Stimulated activated CD8-positive, alpha-beta memory T cell treated with anti-CD3 and anti-CD28 coated beads, Interleukin-15, amount 100 ng/mL, for 4 hours (primary cell): ENCODE measurements at regions not wholly inside any gene's neighbourhood (a gene's known extent, or its start where the extent isn't known, plus 50 kb on each side); places are given as distances from the start of the nearest gene placed in this dataset.

Source experiments
- DNase-seq, 2 donors: peaks; one replicate each; pipeline ENCODE4 v3.0.0-alpha.2; 2020; ENCODE audit warnings: low read depth in 2 of 2

GRCh38 chr9:75616052-75616451 is 274.4 kb upstream of the PCSK5 start:
- DNase-seq, result no peak

- no peak for DNase-seq
Measured at GRCh38 chr9:75616841-75617566, 273.5 kb upstream of the PCSK5 start.

- DNase-seq, result no peak
Measured at GRCh38 chr9:75623462-75623861, 267.0 kb upstream of the PCSK5 start.

GRCh38 chr9:75624998-75625397 is 265.5 kb upstream of the PCSK5 start:
- DNase-seq, result no peak

GRCh38 chr9:75626860-75627259 is 263.6 kb upstream of the PCSK5 start:
- no peak for DNase-seq

GRCh38 chr9:75628952-75629351 is 261.5 kb upstream of the PCSK5 start:
- DNase-seq, result no peak

- DNase-seq, result no peak
Measured at GRCh38 chr9:75633451-75634057, 256.9 kb upstream of the PCSK5 start.

GRCh38 chr9:75636427-75637045 is 253.9 kb upstream of the PCSK5 start:
- no peak for DNase-seq

GRCh38 chr9:75639971-75640610 is 250.4 kb upstream of the PCSK5 start:
- DNase-seq, result no peak

GRCh38 chr9:75642522-75642921 is 248.0 kb upstream of the PCSK5 start:
- no peak for DNase-seq

- no peak for DNase-seq
Measured at GRCh38 chr9:75644649-75645048, 245.8 kb upstream of the PCSK5 start.

GRCh38 chr9:75648034-75648433 is 242.4 kb upstream of the PCSK5 start:
- DNase-seq, result no peak

GRCh38 chr9:75649060-75649459 is 241.4 kb upstream of the PCSK5 start:
- no peak for DNase-seq

GRCh38 chr9:75651709-75652108 is 238.8 kb upstream of the PCSK5 start:
- DNase-seq, result no peak

- no peak for DNase-seq
Measured at GRCh38 chr9:75653335-75653734, 237.1 kb upstream of the PCSK5 start.

GRCh38 chr9:75653750-75654149 is 236.7 kb upstream of the PCSK5 start:
- DNase-seq, result no peak

GRCh38 chr9:75657015-75657414 is 233.5 kb upstream of the PCSK5 start:
- DNase-seq, result no peak

GRCh38 chr9:75658301-75658905 is 232.1 kb upstream of the PCSK5 start:
- DNase-seq, result no peak

- no peak for DNase-seq
Measured at GRCh38 chr9:75664597-75664996, 225.9 kb upstream of the PCSK5 start.

GRCh38 chr9:75666856-75667554 is 223.5 kb upstream of the PCSK5 start:
- no peak for DNase-seq

- DNase-seq, result no peak
Measured at GRCh38 chr9:75669721-75670120, 220.8 kb upstream of the PCSK5 start.

GRCh38 chr9:75671354-75671753 is 219.1 kb upstream of the PCSK5 start:
- DNase-seq, result no peak
